OCI-LY3 (cell line): ENCODE measurements at regions not wholly inside any gene's neighbourhood (a gene's known extent, or its start where the extent isn't known, plus 50 kb on each side); places are given as distances from the start of the nearest gene placed in this dataset.

Experiments used
- EZH2phosphoT487 ChIP-seq: fragments of 200-600 bp; shearing (Covaris generic); IDR thresholded peaks from 2 replicates; pipeline ENCODE4 v1.6.1; 2018; ENCODE audit warnings: antibody characterized with exemption, mixed run types, low read depth
- TF ChIP-seq, protein P1 (sequence below): fragments of 200-600, 300-600 bp; sonication (generic); IDR thresholded peaks from 2 replicates; pipeline ENCODE4 v1.5.1; 2014; ENCODE audit warnings: antibody characterized with exemption, low read length, low read depth

GRCh38 chr4:17293901-17294300 is 218.0 kb downstream of the QDPR start:
- TF ChIP-seq, protein P1, sequence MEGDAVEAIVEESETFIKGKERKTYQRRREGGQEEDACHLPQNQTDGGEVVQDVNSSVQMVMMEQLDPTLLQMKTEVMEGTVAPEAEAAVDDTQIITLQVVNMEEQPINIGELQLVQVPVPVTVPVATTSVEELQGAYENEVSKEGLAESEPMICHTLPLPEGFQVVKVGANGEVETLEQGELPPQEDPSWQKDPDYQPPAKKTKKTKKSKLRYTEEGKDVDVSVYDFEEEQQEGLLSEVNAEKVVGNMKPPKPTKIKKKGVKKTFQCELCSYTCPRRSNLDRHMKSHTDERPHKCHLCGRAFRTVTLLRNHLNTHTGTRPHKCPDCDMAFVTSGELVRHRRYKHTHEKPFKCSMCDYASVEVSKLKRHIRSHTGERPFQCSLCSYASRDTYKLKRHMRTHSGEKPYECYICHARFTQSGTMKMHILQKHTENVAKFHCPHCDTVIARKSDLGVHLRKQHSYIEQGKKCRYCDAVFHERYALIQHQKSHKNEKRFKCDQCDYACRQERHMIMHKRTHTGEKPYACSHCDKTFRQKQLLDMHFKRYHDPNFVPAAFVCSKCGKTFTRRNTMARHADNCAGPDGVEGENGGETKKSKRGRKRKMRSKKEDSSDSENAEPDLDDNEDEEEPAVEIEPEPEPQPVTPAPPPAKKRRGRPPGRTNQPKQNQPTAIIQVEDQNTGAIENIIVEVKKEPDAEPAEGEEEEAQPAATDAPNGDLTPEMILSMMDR: no peak
- no peak for TF ChIP-seq EZH2phosphoT487
